K562 (cell line): ENCODE measurements at regions not wholly inside any gene's neighbourhood (a gene's known extent, or its start where the extent isn't known, plus 50 kb on each side); places are given as distances from the start of the nearest gene placed in this dataset.

Experiments
- ATAC-seq: fragments of 200-7000 bp; cut with Tn5 transposase; 3 replicates; pipeline ENCODE4 v1.9.1; 2020; ENCODE audit warnings: moderate library complexity
- BruUV-seq: library from RNA; stranded (reverse); fragments of 400-500 nt; replicated peaks from 2 replicates; lab custom pipeline; 2021; lab: Mats Ljungman, UMichigan
- CTCF ChIA-PET: fragments of 300-600 bp; formaldehyde crosslinking; extraction: SDS; loops from one replicate; lab custom pipeline; 2021; ENCODE audit warnings: low intra/inter-chr PET ratio; lab: Yijun Ruan, JAX
- POLR2A ChIA-PET: fragments of 300-600, 350-650 bp; sonication (Branson Sonifier 250); formaldehyde crosslinking; extraction: SDS; loops from one replicate; lab custom pipeline; 2021; ENCODE audit warnings: antibody characterized with exemption, inconsistent platforms; lab: Yijun Ruan, JAX
- DNase-seq, 4 experiments: peaks; one replicate each; pipeline versions ENCODE4 v3.0.0 to v3.0.0-alpha.2; 2011 to 2018; ENCODE audit warnings: low spot score in 3 of 4, mixed read lengths in 3 of 4; ENCODE audit errors: extremely low read depth in 1 of 4
- FAIRE-seq: peaks from 2 replicates; lab custom pipeline; 2011; peaks lifted over from hg19 to GRCh38; lab: Jason Lieb, UNC
- H2AFZ ChIP-seq: 2 replicates; pipeline ENCODE4 v1.6.0; 2011; ENCODE audit warnings: low read depth, low read length, control low read depth, inconsistent platforms
- H3K27ac ChIP-seq: fragments of 200-600 bp; 3 replicates; pipeline ENCODE4 v1.8.0; 2011; ENCODE audit warnings: low read depth, mild to moderate bottlenecking, control low read depth, inconsistent platforms, low read length, moderate library complexity, mixed read lengths; ENCODE audit errors: extremely low read depth
- H3K27me3 ChIP-seq, 2 experiments: fragments of 300-600 bp in 1 of 2; 2 replicates in 1 of 2; 3 replicates in 1 of 2; pipeline versions ENCODE4 v1.6.0 to v1.8.0; 2011; ENCODE audit warnings: inconsistent platforms in 2 of 2, low read length in 2 of 2, mild to moderate bottlenecking in 1 of 2, mixed read lengths in 1 of 2, moderate library complexity in 1 of 2; ENCODE audit not compliant: control insufficient read depth in 2 of 2, insufficient read depth in 2 of 2
- H3K36me3 ChIP-seq: fragments of 300-600 bp; 3 replicates; pipeline ENCODE4 v1.8.0; 2011; ENCODE audit warnings: mild to moderate bottlenecking, low read length, inconsistent platforms; ENCODE audit not compliant: control insufficient read depth, insufficient read depth
- H3K4me1 ChIP-seq, 2 experiments: fragments of 200-600 bp in 1 of 2; replicated peaks in 1 of 2; 2 replicates in 1 of 2; 3 replicates in 1 of 2; pipeline versions ENCODE4 v1.5.1 to v1.8.0; 2011; ENCODE audit warnings: inconsistent platforms in 2 of 2, low read length in 2 of 2, mild to moderate bottlenecking in 1 of 2, mixed read lengths in 1 of 2, moderate library complexity in 1 of 2; ENCODE audit not compliant: control insufficient read depth in 2 of 2, insufficient read depth in 2 of 2
- H3K4me2 ChIP-seq: 2 replicates; pipeline ENCODE4 v1.6.1; 2011; ENCODE audit warnings: low read length, control low read depth, inconsistent platforms, mixed read lengths; ENCODE audit not compliant: insufficient read depth
- H3K4me3 ChIP-seq: fragments of 200-600 bp; sonication (generic), shearing (Covaris generic); 2 replicates; pipeline ENCODE4 v1.5.1; 2016; ENCODE audit warnings: control low read depth, inconsistent platforms
- H3K79me2 ChIP-seq: fragments of 200-600 bp; 3 replicates; pipeline ENCODE4 v1.8.0; 2011; ENCODE audit warnings: low read length, inconsistent platforms; ENCODE audit not compliant: control insufficient read depth, insufficient read depth
- H3K9ac ChIP-seq, 2 experiments: 2 replicates each; pipeline versions ENCODE4 v1.6.0 to v1.6.1; 2011; ENCODE audit warnings: low read depth in 2 of 2, low read length in 2 of 2, control low read depth in 1 of 2, inconsistent platforms in 1 of 2, mild to moderate bottlenecking in 1 of 2, mixed read lengths in 1 of 2; ENCODE audit not compliant: insufficient read depth in 1 of 2
- H3K9me1 ChIP-seq: one replicate; pipeline ENCODE4 v1.6.0; 2011; ENCODE audit warnings: inconsistent platforms, mild to moderate bottlenecking, low read length, moderate library complexity; ENCODE audit not compliant: control insufficient read depth, insufficient read depth
- H3K9me3 ChIP-seq: replicated peaks from 2 replicates; pipeline ENCODE4 v1.5.1; 2011; ENCODE audit warnings: low read depth, low read length, inconsistent platforms; ENCODE audit not compliant: control insufficient read depth, insufficient read depth
- H4K20me1 ChIP-seq: replicated peaks from 2 replicates; pipeline ENCODE4 v1.6.1; 2011; ENCODE audit warnings: low read length, inconsistent platforms, mixed read lengths; ENCODE audit not compliant: control insufficient read depth, insufficient read depth
- CBX2 ChIP-seq: fragments of 200-600 bp; sonication (generic); IDR thresholded peaks from one replicate; pipeline ENCODE4 v1.6.1; 2012; ENCODE audit warnings: mild to moderate bottlenecking, low read length, inconsistent platforms; ENCODE audit not compliant: insufficient read depth, poor library complexity, severe bottlenecking
- CREB3 ChIP-seq: fragments of 450-650 bp; conservative IDR thresholded peaks from 2 replicates; pipeline ENCODE4 v1.6.1; 2016; ENCODE audit warnings: missing genetic modification characterization, low read depth, mild to moderate bottlenecking, missing compliant biosample characterization, moderate library complexity
- LCOR ChIP-seq: sonication (generic); formaldehyde crosslinking; IDR thresholded peaks from 2 replicates; pipeline ENCODE4 v1.8.0; 2022; ENCODE audit warnings: mild to moderate bottlenecking, missing genetic modification reagents
- MTA3 ChIP-seq: fragments of 450-650 bp; formaldehyde crosslinking; IDR thresholded peaks from 2 replicates; pipeline ENCODE4 v1.6.1; 2017; ENCODE audit warnings: mild to moderate bottlenecking, borderline replicate concordance
- NR2C1 ChIP-seq, 2 experiments: fragments of 450-650 bp; IDR thresholded peaks; 2 replicates each; pipeline ENCODE4 v1.6.1; 2017; ENCODE audit warnings: mild to moderate bottlenecking in 2 of 2, antibody characterized with exemption in 1 of 2, inconsistent platforms in 1 of 2, missing compliant biosample characterization in 1 of 2, missing genetic modification characterization in 1 of 2
- PTTG1 ChIP-seq: fragments of 450-650 bp; IDR thresholded peaks from 2 replicates; pipeline ENCODE4 v1.6.1; 2016; ENCODE audit warnings: low read depth, mild to moderate bottlenecking, missing genetic modification characterization, missing compliant biosample characterization
- RFX7 ChIP-seq: fragments of 250-450 bp; sonication (Bioruptor Pico); IDR thresholded peaks from 2 replicates; pipeline ENCODE4 v1.5.1; 2021; ENCODE audit warnings: mild to moderate bottlenecking
- SOX6 ChIP-seq: fragments of 450-650 bp; IDR thresholded peaks from 2 replicates; pipeline ENCODE4 v1.6.1; 2014; ENCODE audit warnings: mild to moderate bottlenecking
- SRSF1 ChIP-seq: fragments of 200-400 bp; formaldehyde crosslinking; IDR thresholded peaks from 2 replicates; pipeline ENCODE4 v1.6.1; 2017; ENCODE audit warnings: mild to moderate bottlenecking, low read depth, low read length, moderate library complexity
- ZC3H11A ChIP-seq: IDR thresholded peaks from 2 replicates; pipeline ENCODE4 v1.6.1; 2012; ENCODE audit warnings: low read depth, low read length, improper control_type of control experiment
- ZC3H4 ChIP-seq: sonication (generic); formaldehyde crosslinking; IDR thresholded peaks from 2 replicates; pipeline ENCODE4 v1.9.0; 2021; ENCODE audit warnings: missing genetic modification reagents, borderline replicate concordance
- ZNF561 ChIP-seq: fragments of 450-650 bp; formaldehyde crosslinking; conservative IDR thresholded peaks from 2 replicates; pipeline ENCODE4 v1.4.0; 2020; ENCODE audit warnings: mild to moderate bottlenecking, moderate library complexity
- WGBS: fragments of 100-300 bp; shearing (Covaris generic); methylation state at CpG from one replicate; pipeline ENCODE4 v1.1.6; 2016; ENCODE audit warnings: low coverage, mixed read lengths; ENCODE audit not compliant: insufficient coverage; ENCODE audit errors: missing lambda C conversion rate; 5-methylcytosine and 5-hydroxymethylcytosine counted together
- in situ Hi-C: fragments of 300-500 bp; cut with MboI; formaldehyde crosslinking; loops from 4 replicates; pipeline ENCODE4 v1.15.0; 2018; ENCODE audit warnings: inconsistent platforms, mixed read lengths
- intact Hi-C: fragments of 100-400 bp; cut with micrococcal nuclease; formaldehyde crosslinking; loops from 2 replicates; pipeline ENCODE4 v1.14.2; 2022

- TF ChIP-seq CREB3 (tag), result no peak
- no peak for TF ChIP-seq LCOR (CRISPR knock-in tag)
- TF ChIP-seq NR2C1 (IDR thresholded peaks at IDR 0.05), result no peak
- TF ChIP-seq NR2C1 (tag; IDR thresholded peaks at IDR 0.05), result no peak
- TF ChIP-seq PTTG1 (tag), result no peak
- no peak for TF ChIP-seq CBX2
- no peak for TF ChIP-seq ZC3H4 (CRISPR knock-in tag)
These were observed 146.3 kb upstream of the EXOC2 start (continued) for GRCh38 chr6:839201-839600.

DNA sequence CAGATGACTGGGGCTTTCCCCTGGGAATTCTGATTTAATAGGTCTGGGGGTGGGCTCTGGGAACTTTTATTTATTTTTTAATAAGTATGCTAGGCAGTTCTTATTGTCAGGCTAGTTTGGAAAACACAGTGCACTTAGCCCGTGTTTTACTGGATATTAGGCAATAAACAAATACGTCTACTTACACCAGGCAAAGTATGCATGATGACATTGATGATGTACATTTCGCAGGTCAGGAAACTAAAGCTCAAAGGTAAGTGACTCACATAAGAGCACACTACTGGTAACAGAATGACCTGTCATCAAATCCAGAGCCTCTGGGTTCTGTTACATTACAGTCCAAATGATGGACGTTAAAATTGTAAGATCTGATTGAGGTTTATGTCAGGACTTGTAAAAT, 144.4 kb upstream of the EXOC2 start:
- ATAC-seq, result no peak
- Histone ChIP-seq H3K4me3 (no peak overlapping the region), H2AFZ (no peak overlapping the region), H3K27me3 (peaks cover 2 to 5% of the 10 kb centered on the region in 2 experiments; a peak in 3 of 5 replicates), H3K36me3 (no peaks in the 10 kb centered on the region), H3K9ac (no peak overlapping the region), H3K4me1 (peaks cover 0 to 5% of the 10 kb centered on the region in 2 experiments; a peak in 1 of 5 replicates), H3K9me3 (no peaks in the 10 kb centered on the region), H4K20me1 (no peaks in the 10 kb centered on the region), H3K79me2 (no peaks in the 10 kb centered on the region), H3K4me2 (no peak overlapping the region), H3K27ac (no peak overlapping the region), H3K9me1 (no peaks in the 10 kb centered on the region)
- TF ChIP-seq ZC3H11A (no peak), LCOR (CRISPR knock-in tag) (no peak), SRSF1 (no peak), SOX6 (no peak), RFX7 (CRISPR knock-in tag) (no peak), ZNF561 (no peak), MTA3 (no peak)
- intact Hi-C loops, result no loop called here
- no TSS peak for BruUV-seq
- ChIA-PET CTCF (no interaction called here), POLR2A (no interaction called here)
- DNase-seq, result no peak
- 0% methylated on average over 4 of the region's 4 CpGs for WGBS
- FAIRE-seq, result no peak
- in situ Hi-C loops, result no loop called here
